GM18511 (cell line): ENCODE measurements at regions not wholly inside any gene's neighbourhood (a gene's known extent, or its start where the extent isn't known, plus 50 kb on each side); places are given as distances from the start of the nearest gene placed in this dataset.
"Not testable (repeated sequence)": the region's sequence is repeated elsewhere in the genome, so short reads cannot be mapped to it uniquely, and the experiment has no call there.

Experiments used
- ATAC-seq: cut with Tn5 transposase; IDR thresholded peaks from one replicate; pipeline ENCODE4 v1.9.1; 2021; ENCODE audit warnings: mild to moderate bottlenecking, moderate library complexity; ENCODE audit not compliant: unreplicated experiment

DNA sequence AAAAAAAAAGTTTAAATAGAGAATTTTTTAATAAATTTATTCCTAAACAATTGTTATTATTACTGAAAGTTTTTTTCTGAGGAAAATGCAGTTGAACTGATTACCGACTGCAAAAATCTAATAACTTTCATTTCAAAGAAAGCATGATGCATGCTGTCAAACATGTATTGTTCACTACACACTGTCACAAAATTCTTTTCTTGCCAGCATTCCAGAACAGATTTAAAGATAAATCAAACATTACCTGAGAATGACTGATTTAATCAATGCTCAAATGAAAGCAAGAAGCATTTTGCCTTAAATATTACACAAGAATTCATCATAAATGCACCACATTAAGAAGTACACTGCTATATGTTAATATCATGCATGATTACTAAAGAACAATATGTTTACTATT lies 588.3 kb downstream of the SLC16A7 start:
- no peak for ATAC-seq

DNA sequence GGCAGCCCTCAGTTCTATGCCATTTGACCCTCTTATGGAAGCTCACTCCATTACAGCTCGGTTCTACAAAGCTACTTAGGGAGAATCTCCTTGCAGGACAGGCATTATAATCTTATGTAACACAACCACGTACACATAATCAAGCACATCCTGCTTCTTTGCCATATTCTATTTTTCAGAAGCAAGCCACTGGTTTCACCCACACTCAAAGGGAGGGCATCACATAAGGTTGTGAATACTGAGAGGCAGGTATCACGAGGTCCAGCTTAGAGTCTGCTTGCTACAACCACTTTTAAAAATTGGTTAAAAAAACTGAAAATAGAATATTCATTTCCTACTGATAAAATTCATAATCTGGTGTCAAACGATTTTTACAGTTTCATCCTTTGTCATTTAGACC lies 589.2 kb downstream of the SLC16A7 start:
- no peak for ATAC-seq

DNA sequence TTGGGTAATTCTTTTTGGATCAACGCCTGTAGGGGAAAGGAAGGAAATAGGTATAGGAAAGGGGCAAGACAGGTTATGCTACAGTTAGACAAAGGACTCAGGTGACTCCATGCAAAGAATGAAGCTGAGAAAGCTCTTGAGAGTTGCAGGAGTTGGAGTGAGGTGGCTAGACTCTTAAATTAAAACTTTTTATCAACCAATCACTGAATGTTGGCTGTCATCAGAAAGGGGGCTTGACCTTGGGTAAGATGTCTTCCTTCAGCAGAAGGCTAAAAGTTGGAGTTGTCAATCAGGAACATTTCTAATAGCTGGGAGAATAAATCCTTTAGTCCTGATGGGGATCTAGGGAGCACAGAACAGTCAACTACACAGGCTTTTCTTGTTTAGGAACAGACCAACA lies 595.4 kb downstream of the SLC16A7 start:
- no peak for ATAC-seq

DNA sequence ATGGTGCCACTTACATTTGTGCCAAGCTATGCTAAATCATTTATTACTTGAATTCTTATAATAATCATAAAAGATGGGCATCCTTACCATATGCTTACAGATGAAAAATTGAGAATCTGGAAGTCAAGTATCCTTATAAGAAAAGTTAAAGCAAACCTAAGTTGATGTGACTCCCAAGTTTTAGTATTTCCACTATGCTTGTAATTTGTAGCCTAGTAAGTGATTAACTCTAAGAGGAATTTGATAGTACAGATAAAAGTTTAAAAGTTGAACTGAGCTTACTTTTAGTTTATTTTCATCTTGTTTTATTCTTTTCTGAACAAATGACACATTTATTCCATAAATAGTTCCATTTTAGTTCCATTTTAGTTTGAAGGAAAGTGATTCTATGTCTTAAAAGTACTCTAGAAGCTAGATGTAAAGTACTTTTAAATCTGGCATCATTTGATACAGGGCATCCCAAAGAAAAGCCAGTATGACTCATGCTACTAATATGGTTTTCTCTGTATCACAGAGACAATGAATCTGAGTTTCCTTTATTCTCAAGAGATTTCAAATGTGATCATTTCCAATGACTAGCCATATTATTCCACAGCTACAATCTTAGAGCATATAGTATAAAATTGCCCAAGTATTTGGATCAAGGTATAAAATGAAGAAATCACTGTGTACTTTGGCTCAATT lies 596.0 kb downstream of the SLC16A7 start:
- no peak for ATAC-seq

DNA sequence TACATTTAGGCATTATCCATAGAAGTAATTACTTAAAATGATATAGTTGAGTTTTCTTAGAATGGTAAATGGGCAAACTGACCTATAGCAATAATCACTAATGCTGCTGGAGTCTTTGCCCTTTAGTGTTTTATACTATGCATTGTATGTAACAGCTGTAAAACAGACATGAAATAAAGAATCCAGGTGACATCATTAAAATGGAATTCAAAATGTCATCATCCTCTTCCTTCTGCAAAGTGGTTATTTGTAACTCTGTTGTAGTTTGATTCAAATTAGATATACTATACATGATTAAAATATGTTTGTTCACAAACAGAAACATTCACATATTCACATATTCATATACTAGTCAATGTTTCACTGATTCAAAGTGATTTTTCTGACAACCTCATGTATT lies 598.8 kb downstream of the SLC16A7 start:
- no peak for ATAC-seq

DNA sequence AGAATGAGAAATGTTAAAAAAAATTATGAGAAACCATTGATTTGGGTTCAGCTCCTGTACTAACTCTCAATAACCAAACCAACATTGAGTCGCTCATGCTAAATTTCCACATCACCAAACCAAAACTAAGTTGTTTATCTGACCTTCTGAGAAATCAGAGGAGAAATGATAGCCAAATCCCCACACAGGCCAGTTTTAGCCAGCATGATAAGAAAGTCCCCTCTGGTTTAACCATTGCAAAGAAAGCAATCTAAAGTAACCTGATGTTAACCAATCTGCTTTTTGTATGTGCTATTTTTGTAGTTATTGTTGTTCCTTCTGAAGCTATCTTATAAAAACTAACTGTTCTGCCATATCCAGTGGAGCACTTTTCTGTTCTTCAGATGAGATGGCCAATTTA lies 599.7 kb downstream of the SLC16A7 start:
- ATAC-seq = no peak

DNA sequence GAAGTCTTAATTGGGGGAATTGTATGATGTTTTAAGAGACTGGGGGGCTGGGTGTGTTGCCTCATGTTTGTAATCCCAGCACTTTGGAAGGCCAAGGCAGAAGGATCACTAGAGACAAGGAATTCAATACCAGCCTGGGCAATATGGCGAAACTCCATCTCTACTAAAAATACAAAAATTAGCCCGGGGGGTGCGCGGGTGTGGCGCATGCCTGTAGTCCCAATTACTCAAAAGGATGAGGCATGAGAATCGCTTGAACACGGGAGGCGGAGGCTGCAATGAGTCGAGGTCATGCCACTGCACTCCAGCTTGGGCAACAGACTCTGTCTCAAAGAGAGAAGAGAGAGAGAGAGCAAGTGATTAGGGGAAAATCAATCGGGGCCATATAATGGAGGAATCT lies 600.5 kb downstream of the SLC16A7 start:
- ATAC-seq = no peak

DNA sequence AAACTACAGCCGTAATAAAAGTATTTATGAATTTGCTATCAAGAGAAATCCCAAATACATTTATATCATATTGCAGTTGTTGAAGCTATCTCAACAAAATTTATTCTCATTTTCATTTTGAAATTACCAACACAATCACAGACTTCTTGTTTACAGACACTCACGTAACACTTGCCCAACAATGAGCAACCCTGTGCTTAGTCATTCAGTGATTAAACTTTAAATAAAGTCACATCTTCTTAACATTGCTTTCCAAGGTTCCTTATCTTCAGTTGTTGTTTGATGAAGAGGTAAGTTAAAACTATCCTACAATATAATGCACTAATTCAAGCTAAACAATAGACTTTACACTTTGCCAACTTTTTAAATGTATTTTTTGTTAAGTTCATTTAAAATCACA lies 601.8 kb downstream of the SLC16A7 start:
- no peak for ATAC-seq

DNA sequence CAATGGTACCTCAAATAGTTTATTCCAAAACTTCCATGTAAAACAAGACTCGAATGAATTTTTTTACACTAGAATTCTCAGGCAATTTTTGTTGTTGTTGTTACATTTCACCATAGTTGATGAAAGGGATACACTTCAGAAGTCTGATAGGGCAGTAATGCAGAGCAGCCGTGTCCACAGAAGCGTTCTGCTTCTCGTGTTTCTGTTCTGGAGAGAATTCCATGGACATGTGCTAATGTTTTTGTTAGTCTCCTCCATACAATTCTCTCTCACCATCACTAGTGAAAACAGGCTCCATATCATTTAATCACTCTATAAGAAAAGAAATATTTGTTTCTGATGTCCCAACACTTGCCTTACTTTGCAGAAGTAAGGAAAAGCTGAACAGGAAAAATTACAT lies 606.1 kb downstream of the SLC16A7 start:
- ATAC-seq = no peak

DNA sequence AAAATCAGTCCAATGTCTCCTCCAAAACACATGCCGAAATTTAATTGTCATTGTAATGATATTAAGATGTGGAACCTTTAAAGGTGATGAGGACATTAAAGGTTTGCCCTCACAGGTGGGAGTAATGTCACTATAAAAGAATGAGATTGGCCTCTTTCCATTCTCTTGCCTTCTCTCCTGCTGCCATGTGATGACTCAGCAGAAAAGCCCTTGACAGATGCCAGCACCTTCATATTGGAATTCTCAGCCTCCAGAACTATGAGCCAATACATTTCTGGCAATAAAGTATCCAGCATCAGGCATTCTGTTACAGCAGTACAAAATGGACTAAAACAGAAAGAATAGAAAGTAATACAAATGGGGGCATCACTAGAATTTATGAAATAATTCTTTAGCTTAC lies 609.7 kb downstream of the SLC16A7 start:
- no peak for ATAC-seq

DNA sequence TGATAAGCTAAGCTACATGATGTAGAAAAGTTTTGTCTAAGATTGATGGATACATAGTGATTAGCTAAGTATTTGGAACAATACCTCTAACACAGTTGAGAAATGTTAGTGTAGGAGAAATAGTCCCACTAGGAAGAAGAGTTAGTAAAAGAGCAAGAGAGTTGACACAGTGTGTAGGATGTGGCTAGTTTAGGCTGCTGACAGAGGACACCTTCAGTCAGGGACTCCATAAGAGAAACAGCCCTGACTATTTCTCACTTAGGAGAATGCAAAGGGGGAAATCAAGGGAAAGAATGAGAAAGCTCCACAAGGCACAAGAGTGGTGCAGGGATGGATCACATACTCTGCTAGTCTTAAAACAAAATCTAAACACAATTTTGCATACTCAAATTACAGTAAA lies 613.7 kb downstream of the SLC16A7 start:
- ATAC-seq = no peak

DNA sequence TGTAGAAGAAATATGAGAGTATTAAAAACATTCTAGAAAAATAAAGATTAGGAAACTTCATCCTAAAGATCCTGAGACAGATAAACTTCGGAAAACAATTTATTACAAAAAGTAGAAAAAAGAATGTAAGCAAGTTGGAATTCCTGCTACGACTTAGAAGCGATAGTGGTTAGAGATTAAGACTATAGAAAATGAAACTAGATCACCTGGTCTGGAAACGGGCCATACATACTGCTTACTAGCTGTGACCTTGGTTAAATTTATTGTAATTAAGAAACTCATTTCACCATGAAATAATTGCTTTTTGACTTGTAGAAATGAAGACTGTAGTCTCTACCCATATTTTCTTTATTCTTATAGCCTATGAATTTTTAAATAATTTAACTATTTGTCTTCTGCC lies 614.1 kb downstream of the SLC16A7 start:
- ATAC-seq = no peak

DNA sequence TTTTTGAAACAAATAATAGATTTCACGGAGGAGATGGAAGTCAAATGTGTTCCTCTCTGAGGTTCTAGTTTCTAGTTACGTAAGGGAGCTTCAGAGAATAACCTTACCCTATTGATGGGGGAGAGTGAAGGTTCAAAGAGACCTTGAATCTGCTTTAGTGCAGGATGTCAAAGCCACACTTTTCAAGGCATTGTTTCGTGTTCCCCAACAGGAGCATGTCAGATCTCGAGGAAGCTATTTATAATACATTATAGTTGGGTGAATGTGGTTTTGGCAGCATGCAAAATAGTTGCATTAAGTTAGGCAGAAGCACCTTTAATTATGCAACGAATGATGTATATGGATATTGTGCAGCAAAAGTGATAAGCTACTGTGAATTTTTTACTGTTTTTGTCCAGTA lies 614.9 kb downstream of the SLC16A7 start:
- no peak for ATAC-seq

DNA sequence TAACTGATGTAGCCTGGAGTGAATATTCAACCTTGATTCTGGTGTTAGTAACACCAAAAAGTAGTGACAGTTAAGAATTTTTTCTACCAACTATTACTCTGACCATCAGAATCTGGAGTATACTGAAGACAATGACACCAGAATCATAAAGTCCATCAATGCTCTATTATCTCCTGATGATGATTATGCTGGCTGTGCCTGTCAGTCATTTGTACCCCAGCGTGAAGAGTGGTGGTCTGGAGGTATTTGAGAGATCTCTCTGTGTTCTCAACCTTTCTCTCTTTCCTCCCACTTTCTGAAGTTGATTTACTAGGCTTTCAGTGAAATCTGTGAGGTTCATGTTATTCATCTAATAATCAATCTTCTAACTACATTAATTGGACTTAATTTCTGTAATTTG lies 615.4 kb downstream of the SLC16A7 start:
- ATAC-seq = no peak

DNA sequence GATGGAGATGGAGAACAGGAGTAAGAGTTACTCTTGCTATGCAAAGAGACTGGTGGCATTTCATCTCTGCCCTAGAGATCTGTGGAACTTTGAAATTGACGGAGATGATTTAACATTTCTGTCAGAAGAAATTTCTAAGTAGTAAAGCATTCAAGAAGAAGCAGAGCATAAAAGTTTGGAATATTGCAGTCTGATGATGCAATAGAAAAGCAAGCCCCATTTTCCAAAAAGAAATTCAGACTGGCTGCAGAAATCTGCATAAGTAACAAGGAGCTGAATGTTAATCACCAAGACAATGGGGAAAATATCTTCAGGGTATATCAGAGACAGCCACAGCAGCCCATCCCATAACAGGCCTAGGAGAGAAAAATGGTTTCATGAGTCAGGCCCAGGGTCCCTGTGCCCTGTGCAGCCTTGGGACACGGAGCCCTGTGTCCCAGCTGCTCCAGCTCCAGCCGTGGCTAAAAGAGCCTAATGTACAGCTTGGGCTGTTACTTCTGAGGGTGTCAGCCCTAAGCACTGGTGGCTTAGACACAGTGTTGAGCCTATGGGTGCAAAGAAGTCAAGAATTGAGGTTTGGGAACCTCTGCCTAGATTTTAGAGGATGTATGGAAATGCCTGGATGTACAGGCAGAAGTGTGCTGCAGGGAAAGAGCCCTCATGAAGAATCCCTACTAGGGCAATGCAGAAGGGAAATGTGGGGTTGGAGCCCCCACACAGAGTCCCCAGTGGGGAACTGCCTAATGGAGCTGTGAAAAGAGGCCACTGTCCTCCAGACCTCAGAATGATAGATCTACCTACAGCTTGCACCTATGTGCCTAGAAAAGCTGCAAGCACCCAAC lies 616.6 kb downstream of the SLC16A7 start:
- ATAC-seq = no peak

DNA sequence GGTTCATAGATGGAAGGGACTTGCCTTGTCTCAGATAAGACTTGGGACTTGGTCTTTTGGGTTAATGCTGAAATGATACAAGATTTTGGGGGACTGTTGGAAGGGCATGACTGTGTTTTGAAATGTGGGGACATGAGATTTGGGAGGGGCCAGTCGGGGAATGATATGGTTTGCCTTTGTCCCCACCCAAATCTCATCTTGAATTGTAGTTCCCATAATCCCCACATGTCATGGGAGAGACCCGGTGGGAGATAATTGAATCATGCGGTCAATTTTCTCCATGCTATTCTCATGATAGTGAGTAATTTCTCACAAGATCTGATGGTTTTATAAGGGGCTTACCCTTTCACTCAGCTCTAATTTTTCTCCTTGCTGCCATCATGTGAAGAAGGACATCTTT lies 617.4 kb downstream of the SLC16A7 start:
- ATAC-seq = not testable (repeated sequence)

DNA sequence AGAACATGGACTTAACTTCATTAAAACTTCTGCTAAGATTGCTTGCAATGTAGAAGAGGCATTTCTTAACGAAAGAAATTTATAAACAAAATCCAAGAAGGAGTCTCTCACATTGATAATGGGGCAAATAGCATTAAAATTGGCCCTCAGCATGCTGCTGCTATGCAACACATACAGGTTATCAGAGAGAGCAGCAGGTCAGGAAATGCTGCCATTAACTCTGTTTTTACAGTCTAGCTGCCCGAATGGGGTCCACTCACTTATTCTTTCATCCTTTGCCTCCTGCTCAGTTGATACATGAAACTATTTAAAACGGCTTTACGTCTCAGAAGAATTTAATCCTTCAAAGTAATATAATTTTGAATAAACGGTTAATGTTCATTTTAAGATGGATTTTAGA lies 620.4 kb downstream of the SLC16A7 start:
- ATAC-seq = no peak

DNA sequence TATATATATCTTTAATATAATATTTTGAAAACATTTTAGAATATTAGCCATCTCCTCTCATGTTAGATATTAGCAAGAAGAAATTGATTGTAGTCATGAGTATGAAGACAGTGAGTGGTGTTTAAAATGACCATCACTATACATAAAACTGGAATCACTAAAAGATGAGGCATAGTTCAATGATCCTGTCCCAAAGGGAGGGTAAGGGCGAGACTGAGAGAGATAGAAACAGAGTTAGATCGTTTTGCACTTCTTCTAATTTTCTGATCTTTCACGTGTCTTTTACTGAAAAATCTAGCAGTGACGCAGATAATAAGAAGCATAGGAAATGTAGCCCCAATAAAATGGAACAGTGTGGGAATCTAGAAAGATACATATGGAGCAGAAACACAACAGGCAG lies 627.4 kb downstream of the SLC16A7 start:
- ATAC-seq = no peak

DNA sequence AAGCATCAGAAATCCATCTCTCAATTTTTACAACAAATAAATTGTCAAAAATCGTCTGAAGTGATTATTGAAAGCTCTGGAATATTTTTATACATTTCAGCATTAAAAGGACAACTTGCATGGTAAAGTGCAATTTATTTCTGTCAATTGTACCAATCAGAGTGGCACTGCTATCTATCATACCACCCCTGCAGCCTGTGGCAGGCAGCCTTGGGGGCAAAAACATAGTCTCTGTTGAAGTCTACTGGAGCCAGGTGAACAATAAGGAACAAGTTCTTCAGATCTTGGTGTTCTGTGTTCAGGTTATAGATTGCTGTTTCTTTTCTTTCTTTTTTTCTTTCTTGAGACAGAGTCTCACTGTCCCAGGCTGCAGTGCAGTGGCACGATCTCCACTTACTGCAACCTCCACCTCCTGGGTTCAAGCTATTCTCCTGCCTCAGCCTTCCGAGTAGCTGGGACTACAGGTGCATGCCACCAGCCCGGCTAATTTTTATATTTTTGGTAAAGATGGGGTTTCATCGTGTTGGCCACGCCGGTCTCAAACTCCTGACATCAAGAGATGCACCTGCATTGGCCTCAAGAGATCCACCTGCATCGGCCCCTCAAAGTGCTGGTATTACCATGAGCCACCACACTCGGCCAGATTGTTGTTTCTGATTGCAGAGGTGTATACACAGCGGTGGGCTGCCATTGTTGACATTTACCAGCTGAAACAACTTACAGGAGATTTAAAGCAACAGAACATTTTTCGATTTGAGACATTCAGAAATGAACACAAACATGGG lies 629.6 kb downstream of the SLC16A7 start:
- ATAC-seq = no peak

DNA sequence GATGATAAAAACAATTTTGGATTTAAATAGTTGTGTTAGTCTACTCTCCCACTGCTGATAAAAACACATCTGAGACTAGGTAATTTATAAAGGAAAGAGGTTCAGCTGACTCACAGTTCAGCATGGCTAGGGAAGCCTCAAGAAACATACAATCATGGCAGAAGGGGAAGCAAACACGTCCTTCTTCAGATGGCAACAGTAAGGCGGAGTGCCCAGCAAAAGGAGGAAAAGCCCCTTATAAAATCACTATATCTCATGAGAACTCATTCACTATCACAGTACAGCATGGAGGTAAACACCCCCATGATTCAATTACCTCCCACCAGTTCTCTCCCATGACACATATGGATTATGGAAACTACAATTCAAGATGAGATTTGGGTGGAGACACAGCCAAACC lies 632.1 kb downstream of the SLC16A7 start:
- ATAC-seq = no peak

DNA sequence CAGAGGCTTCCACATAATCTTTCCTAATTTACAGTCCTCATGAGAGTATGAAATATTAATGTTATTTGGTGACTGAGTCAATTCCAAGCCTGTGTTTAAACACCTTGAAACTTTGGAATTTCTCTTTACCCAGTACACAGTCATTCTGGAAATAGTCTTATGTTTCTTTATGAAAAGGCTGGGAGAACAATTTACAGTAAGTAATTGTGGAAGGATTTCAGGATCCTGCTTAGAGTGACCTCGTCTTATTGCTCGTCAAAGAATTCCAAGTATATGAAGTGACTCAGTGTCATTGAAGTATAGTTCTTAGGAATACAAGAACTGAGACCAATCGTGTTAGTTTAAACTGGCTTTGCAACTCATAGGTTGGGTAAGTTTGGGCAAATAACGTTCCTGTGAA lies 634.2 kb downstream of the SLC16A7 start:
- no peak for ATAC-seq

DNA sequence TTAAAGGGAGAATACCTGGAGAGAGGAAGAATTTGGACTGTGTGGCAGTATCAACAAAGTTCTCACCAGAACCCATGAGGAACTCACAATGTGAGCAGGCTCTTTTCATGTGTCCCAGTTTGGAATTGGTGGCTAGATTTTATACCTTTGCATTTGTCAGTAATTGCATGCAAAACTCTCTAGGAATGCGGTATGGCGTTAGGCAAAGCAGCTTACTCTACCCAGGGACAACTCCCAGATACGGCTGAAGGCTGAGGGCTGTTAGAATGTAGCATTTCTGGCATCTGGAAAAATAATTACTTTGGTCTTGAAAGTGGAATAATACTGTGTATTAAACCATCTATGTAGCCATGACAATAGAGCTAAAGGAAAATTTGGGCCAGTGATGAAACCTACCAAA lies 635.5 kb downstream of the SLC16A7 start:
- ATAC-seq = no peak
